ENCODE measurements at regions not wholly inside any gene's neighbourhood (a gene's known extent, or its start where the extent isn't known, plus 50 kb on each side); places are given as distances from the start of the nearest gene placed in this dataset.
"Not testable (repeated sequence)": the region's sequence is repeated elsewhere in the genome, so short reads cannot be mapped to it uniquely, and the experiment has no call there.

GRCh38 chr1:29410476-29410875 is 174.2 kb downstream of the PTPRU start:
- H2AFZ ChIP-seq (ENCODE audit: low read length, unreplicated experiment) = no peak overlapping the region
- peaks cover 10% of the 10 kb centered on the region; the same call in 1 of the 2 replicates for H3K27me3 ChIP-seq (ENCODE audit: insufficient read depth, low read length)
- H3K27ac ChIP-seq (ENCODE audit: low read depth, low read length) = no peak overlapping the region
- no peak overlapping the region for H3K4me3 ChIP-seq (ENCODE audit: low read depth, low read length)
- H3K79me2 ChIP-seq (ENCODE audit: control insufficient read depth, insufficient read depth, low read length, unreplicated experiment) = no peaks in the 10 kb centered on the region
- H3K36me3 ChIP-seq (ENCODE audit: insufficient read depth, low read length) = no peaks in the 10 kb centered on the region
- no peaks in the 10 kb centered on the region for H3K4me1 ChIP-seq (ENCODE audit: control insufficient read depth, insufficient read depth, low read length, unreplicated experiment)

DNA sequence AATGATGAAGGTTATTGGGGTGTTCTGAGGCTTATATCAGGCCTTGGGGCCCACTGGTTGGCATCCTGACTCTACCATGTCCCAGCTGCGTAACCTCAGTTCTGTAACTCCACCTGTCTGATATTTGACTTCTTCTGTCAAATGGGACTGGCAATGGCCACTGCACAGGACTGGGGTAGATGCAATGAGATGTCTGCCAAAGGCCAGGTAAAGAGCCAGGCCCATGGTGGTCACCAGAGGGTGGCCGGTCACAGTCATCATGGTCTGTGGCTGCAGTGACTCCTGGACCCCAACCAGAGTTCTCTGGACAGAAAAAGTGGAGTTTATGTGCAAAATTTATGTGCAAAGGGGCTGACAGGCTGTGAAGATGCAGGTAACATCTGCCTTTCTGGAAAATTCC is 173.3 kb downstream of the PTPRU start:
- no peaks in the 10 kb centered on the region for H3K4me1 ChIP-seq (ENCODE audit: control insufficient read depth, insufficient read depth, low read length, unreplicated experiment)
- peaks cover 10% of the 10 kb centered on the region; the same call in 1 of the 2 replicates for H3K27me3 ChIP-seq (ENCODE audit: insufficient read depth, low read length)
- H3K79me2 ChIP-seq (ENCODE audit: control insufficient read depth, insufficient read depth, low read length, unreplicated experiment) = no peaks in the 10 kb centered on the region
- H3K4me3 ChIP-seq (ENCODE audit: low read depth, low read length) = no peak overlapping the region
- H3K36me3 ChIP-seq (ENCODE audit: insufficient read depth, low read length) = no peaks in the 10 kb centered on the region
- H3K27ac ChIP-seq (ENCODE audit: low read depth, low read length) = no peak overlapping the region
- H2AFZ ChIP-seq (ENCODE audit: low read length, unreplicated experiment) = no peak overlapping the region

- Histone ChIP-seq H3K79me2 (ENCODE audit: control insufficient read depth, insufficient read depth, low read length, unreplicated experiment) (no peaks in the 10 kb centered on the region), H3K27me3 (ENCODE audit: insufficient read depth, low read length) (peaks cover 10% of the 10 kb centered on the region; the same call in 1 of the 2 replicates), H3K4me1 (ENCODE audit: control insufficient read depth, insufficient read depth, low read length, unreplicated experiment) (no peaks in the 10 kb centered on the region), H3K36me3 (ENCODE audit: insufficient read depth, low read length) (no peaks in the 10 kb centered on the region), H2AFZ (ENCODE audit: low read length, unreplicated experiment) (no peak overlapping the region), H3K27ac (ENCODE audit: low read depth, low read length) (no peak overlapping the region), H3K4me3 (ENCODE audit: low read depth, low read length) (no peak overlapping the region)
Observed at GRCh38 chr1:29408831-29409605, 172.7 kb downstream of the PTPRU start.

- Histone ChIP-seq H2AFZ (ENCODE audit: low read length, unreplicated experiment) (no peak overlapping the region), H3K36me3 (ENCODE audit: insufficient read depth, low read length) (no peaks in the 10 kb centered on the region), H3K27me3 (ENCODE audit: insufficient read depth, low read length) (peaks cover 10% of the 10 kb centered on the region; the same call in 1 of the 2 replicates), H3K4me1 (ENCODE audit: control insufficient read depth, insufficient read depth, low read length, unreplicated experiment) (no peaks in the 10 kb centered on the region), H3K4me3 (ENCODE audit: low read depth, low read length) (no peak overlapping the region), H3K79me2 (ENCODE audit: control insufficient read depth, insufficient read depth, low read length, unreplicated experiment) (no peaks in the 10 kb centered on the region), H3K27ac (ENCODE audit: low read depth, low read length) (no peak overlapping the region)
Observed at GRCh38 chr1:29406814-29407213, 170.5 kb downstream of the PTPRU start.

DNA sequence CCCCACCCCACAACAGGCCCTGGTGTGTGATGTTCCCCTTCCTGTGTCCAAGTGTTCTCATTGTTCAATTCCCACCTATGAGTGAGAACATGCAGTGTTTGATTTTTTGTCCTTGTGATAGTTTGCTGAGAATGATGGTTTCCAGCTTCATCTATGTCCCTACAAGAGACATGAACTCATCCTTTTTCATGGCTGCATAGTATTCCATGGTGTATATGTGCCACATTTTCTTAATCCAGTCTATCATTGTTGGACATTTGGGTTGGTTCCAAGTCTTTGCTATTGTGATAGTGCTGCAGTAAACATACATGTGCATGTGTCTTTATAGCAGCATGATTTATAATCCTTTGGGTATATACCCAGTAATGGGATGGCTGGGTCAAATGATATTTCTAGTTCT is 163.9 kb downstream of the PTPRU start:
- H2AFZ ChIP-seq (ENCODE audit: low read length, unreplicated experiment); H3K36me3 ChIP-seq (ENCODE audit: insufficient read depth, low read length); H3K27me3 ChIP-seq (ENCODE audit: insufficient read depth, low read length); H3K4me1 ChIP-seq (ENCODE audit: control insufficient read depth, insufficient read depth, low read length, unreplicated experiment); H3K4me3 ChIP-seq (ENCODE audit: low read depth, low read length); H3K27ac ChIP-seq (ENCODE audit: low read depth, low read length); H3K79me2 ChIP-seq (ENCODE audit: control insufficient read depth, insufficient read depth, low read length, unreplicated experiment): not testable (repeated sequence)

GRCh38 chr1:29399465-29399864 is 163.1 kb downstream of the PTPRU start:
- Histone ChIP-seq H3K4me1 (ENCODE audit: control insufficient read depth, insufficient read depth, low read length, unreplicated experiment) (peaks cover 9% of the 10 kb centered on the region), H3K27ac (ENCODE audit: low read depth, low read length) (no peak overlapping the region), H3K36me3 (ENCODE audit: insufficient read depth, low read length) (no peaks in the 10 kb centered on the region), H3K4me3 (ENCODE audit: low read depth, low read length) (no peak overlapping the region), H3K27me3 (ENCODE audit: insufficient read depth, low read length) (no peaks in the 10 kb centered on the region), H3K79me2 (ENCODE audit: control insufficient read depth, insufficient read depth, low read length, unreplicated experiment) (no peaks in the 10 kb centered on the region), H2AFZ (ENCODE audit: low read length, unreplicated experiment) (no peak overlapping the region)

- no peaks in the 10 kb centered on the region for H3K27me3 ChIP-seq (ENCODE audit: insufficient read depth, low read length)
- H3K27ac ChIP-seq (ENCODE audit: low read depth, low read length) = no peak overlapping the region
- no peaks in the 10 kb centered on the region for H3K79me2 ChIP-seq (ENCODE audit: control insufficient read depth, insufficient read depth, low read length, unreplicated experiment)
- H3K4me3 ChIP-seq (ENCODE audit: low read depth, low read length) = no peak overlapping the region
- no peak overlapping the region for H2AFZ ChIP-seq (ENCODE audit: low read length, unreplicated experiment)
- H3K4me1 ChIP-seq (ENCODE audit: control insufficient read depth, insufficient read depth, low read length, unreplicated experiment) = peaks cover 9% of the 10 kb centered on the region
- no peaks in the 10 kb centered on the region for H3K36me3 ChIP-seq (ENCODE audit: insufficient read depth, low read length)
Observed at GRCh38 chr1:29398431-29398830, 162.1 kb downstream of the PTPRU start.

DNA sequence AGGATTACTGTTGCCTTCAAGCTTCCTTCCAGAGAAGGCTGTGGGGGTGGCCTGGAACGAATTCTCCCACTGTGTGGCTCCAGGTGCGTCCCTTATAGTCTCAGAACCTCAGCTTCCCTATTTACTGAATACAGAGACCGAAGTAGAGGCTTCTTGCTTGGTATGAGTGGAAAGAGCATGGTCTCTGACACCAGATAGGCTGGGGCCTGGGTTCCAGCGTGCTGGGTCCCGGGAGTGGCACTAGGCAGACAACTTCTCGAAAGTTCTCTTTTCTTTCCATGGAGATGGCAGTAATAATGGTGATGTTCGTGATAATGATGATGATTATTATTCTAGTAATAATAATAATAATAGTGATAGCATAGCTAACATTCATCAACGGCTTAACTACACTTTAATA is 161.7 kb downstream of the PTPRU start:
- H3K4me1 ChIP-seq (ENCODE audit: control insufficient read depth, insufficient read depth, low read length, unreplicated experiment) = peaks cover 9% of the 10 kb centered on the region
- no peaks in the 10 kb centered on the region for H3K36me3 ChIP-seq (ENCODE audit: insufficient read depth, low read length)
- no peaks in the 10 kb centered on the region for H3K27me3 ChIP-seq (ENCODE audit: insufficient read depth, low read length)
- H3K4me3 ChIP-seq (ENCODE audit: low read depth, low read length) = no peak overlapping the region
- no peaks in the 10 kb centered on the region for H3K79me2 ChIP-seq (ENCODE audit: control insufficient read depth, insufficient read depth, low read length, unreplicated experiment)
- H2AFZ ChIP-seq (ENCODE audit: low read length, unreplicated experiment) = no peak overlapping the region
- no peak overlapping the region for H3K27ac ChIP-seq (ENCODE audit: low read depth, low read length)

DNA sequence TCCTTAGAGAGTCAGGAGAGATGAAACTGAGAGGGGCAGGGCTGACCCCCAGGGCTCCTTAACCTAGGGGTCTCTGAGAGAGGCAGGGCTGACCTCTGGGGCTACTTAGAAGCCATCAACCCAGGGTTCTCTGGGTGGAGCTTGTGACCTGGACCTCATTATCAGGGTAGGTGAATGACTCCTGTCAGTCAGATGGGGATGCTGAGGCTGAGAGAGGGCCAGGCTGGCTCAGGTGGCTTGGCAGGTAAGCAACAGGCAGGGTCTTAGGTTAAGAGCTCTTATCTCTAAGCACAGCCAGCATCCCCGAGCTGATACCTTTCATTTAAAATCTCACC is 160.9 kb downstream of the PTPRU start:
- Histone ChIP-seq H3K79me2 (ENCODE audit: control insufficient read depth, insufficient read depth, low read length, unreplicated experiment) (no peaks in the 10 kb centered on the region), H3K4me3 (ENCODE audit: low read depth, low read length) (no peak overlapping the region), H3K36me3 (ENCODE audit: insufficient read depth, low read length) (no peaks in the 10 kb centered on the region), H3K27me3 (ENCODE audit: insufficient read depth, low read length) (no peaks in the 10 kb centered on the region), H2AFZ (ENCODE audit: low read length, unreplicated experiment) (no peak overlapping the region), H3K4me1 (ENCODE audit: control insufficient read depth, insufficient read depth, low read length, unreplicated experiment) (peaks cover 9% of the 10 kb centered on the region), H3K27ac (ENCODE audit: low read depth, low read length) (no peak overlapping the region)

DNA sequence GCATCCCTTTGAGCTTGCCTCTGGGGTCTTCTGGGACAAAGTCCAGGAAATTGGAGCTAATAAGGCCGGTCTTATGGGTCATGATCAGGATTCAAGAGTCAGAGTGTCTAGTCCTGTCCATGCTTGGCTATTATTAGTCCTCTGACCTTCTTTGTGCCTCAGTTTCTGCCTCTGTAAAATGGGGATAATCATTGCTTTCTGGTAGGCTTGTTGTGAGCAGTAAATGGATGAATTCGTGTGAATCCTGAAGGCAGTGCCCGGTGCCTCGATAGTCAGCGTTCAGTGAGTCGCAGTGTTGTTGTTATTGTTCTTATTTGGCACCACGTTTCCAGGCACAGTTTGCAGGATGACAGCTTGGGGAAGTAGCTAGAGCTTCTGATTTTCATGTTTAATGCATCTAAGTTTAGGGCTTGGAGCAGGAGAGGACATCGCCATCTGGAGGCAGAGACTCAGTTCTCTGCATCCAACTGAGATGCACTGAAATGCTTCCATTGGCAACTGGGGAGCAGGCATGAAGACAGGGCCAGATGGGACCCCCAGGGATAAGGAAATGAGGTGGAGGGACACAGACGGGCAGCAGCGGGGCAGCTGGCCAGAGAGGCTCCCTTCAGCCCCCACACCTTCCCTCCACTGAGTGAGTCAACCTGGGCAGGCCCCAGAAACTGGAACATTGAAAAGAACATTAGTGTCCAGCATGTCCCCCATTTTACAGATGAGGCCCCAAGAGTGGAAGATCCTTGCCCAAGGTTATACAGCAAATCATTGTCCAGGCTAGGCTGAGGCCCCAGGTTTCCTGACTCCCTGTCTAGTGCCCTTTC is 160.3 kb downstream of the PTPRU start:
- no peak overlapping the region for H3K27ac ChIP-seq (ENCODE audit: low read depth, low read length)
- no peaks in the 10 kb centered on the region for H3K36me3 ChIP-seq (ENCODE audit: insufficient read depth, low read length)
- H2AFZ ChIP-seq (ENCODE audit: low read length, unreplicated experiment) = no peak overlapping the region
- no peak overlapping the region for H3K4me3 ChIP-seq (ENCODE audit: low read depth, low read length)
- H3K4me1 ChIP-seq (ENCODE audit: control insufficient read depth, insufficient read depth, low read length, unreplicated experiment) = peaks cover 9% of the 10 kb centered on the region
- H3K27me3 ChIP-seq (ENCODE audit: insufficient read depth, low read length) = no peaks in the 10 kb centered on the region
- no peaks in the 10 kb centered on the region for H3K79me2 ChIP-seq (ENCODE audit: control insufficient read depth, insufficient read depth, low read length, unreplicated experiment)

Data from ACC112 (cell line).